ENCODE measurements at regions not wholly inside any gene's neighbourhood (a gene's known extent, or its start where the extent isn't known, plus 50 kb on each side); places are given as distances from the start of the nearest gene placed in this dataset.

GRCh38 chr3:11720917-11721411, 77.2 kb upstream of the VGLL4 start:
- TF ChIP-seq CTCF (IDR thresholded peaks at IDR 0.05) (no peak), POLR2A (IDR thresholded peaks at IDR 0.05) (no peak)

All from testis (tissue), 2 donors.